ENCODE measurements at regions not wholly inside any gene's neighbourhood (a gene's known extent, or its start where the extent isn't known, plus 50 kb on each side); places are given as distances from the start of the nearest gene placed in this dataset.

GRCh38 chr21:15291621-15292266 is 226.9 kb upstream of the NRIP1 start:
- TF ChIP-seq CTCF (IDR thresholded peaks at IDR 0.05): no peak
- no peak for TF ChIP-seq POLR2A (IDR thresholded peaks at IDR 0.05)
- H3K36me3 ChIP-seq: no peaks in the 10 kb centered on the region
- ATAC-seq (no peak), DNase-seq (no peak)
- H3K4me3 ChIP-seq: no peak overlapping the region
- WGBS, 4 donors: 93 to 99% (median 96%) methylated on average over 4 of the region's 4 CpGs
- H3K27ac ChIP-seq: no peak overlapping the region
- H3K9me3 ChIP-seq: no peaks in the 10 kb centered on the region
- intact Hi-C loops (cut with DNase I): loop anchor here in 1 of 10 donors (10.0 kb wide), 1 partner anchor 217 kb away; no protein-coding TSS in a partner anchor
- H3K27me3 ChIP-seq: no peaks in the 10 kb centered on the region
- H3K4me1 ChIP-seq: no peaks in the 10 kb centered on the region

DNA sequence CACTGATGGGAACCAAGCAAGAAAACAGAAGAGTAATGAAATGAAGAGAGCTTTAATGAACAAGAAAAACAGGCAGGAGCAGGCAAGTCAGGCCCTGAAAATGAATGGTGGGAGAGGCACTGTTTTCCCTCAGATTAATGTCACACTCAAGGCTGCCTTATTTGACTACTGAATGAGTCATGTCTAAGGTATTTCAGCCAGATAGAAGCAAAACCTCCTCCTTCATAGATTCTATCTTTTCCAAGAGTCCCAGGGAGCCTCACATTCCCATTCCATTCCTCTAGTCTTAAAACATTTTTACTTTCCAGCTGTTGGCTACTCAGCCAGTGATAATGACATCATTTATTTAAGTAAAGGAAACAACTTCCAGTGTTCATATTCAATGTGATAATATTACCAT is 228.4 kb upstream of the NRIP1 start:
- Histone ChIP-seq H3K36me3 (no peaks in the 10 kb centered on the region), H3K4me3 (no peak overlapping the region), H3K9me3 (no peaks in the 10 kb centered on the region), H3K27ac (peak overlapping the region in 2 of 12 donors; percentile 6 to 39), H3K27me3 (no peaks in the 10 kb centered on the region), H3K4me1 (no peaks in the 10 kb centered on the region)
- TF ChIP-seq CTCF (IDR thresholded peaks at IDR 0.05): no peak
- no peak for TF ChIP-seq POLR2A (IDR thresholded peaks at IDR 0.05)
- ATAC-seq (peak; percentile 58 to 92 (median 73)), DNase-seq (no peak)
- intact Hi-C loops (cut with DNase I): loop anchor here in 1 of 10 donors (10.0 kb wide), 1 partner anchor 218 kb away; no protein-coding TSS in a partner anchor

GRCh38 chr21:15295875-15296274 is 231.1 kb upstream of the NRIP1 start:
- Histone ChIP-seq H3K36me3 (no peaks in the 10 kb centered on the region), H3K9me3 (no peaks in the 10 kb centered on the region), H3K4me3 (no peak overlapping the region), H3K27ac (no peak overlapping the region), H3K27me3 (no peaks in the 10 kb centered on the region), H3K4me1 (no peaks in the 10 kb centered on the region)
- TF ChIP-seq CTCF (IDR thresholded peaks at IDR 0.05) (no peak), POLR2A (IDR thresholded peaks at IDR 0.05) (no peak)
- WGBS, 4 donors: 79 to 94% (median 89%) methylated on average over 2 of the region's 2 CpGs
- no peak for DNase-seq
- intact Hi-C loops (cut with DNase I): loop anchor here in 1 of 10 donors (10.0 kb wide), 1 partner anchor 221 kb away; no protein-coding TSS in a partner anchor
- ATAC-seq: no peak

DNA sequence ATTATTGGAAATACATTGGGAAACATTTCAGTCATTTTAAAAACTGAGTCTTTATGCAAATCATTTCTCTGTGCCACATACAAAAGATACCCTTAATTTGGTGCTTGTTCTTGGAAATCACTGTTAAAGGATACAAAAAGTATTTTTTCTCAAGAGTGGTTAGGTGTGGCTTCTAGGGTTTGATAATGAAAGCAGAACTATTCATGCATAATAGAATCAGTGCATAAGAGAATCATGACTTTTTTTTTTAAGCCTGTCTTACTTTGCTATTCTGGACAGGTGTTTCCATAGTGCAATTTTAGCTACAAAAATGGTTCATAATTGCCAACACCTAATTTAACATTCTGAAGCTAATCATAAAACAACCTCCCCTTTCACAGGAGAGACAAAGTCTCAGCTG is 233.0 kb upstream of the NRIP1 start:
- no peaks in the 10 kb centered on the region for H3K27me3 ChIP-seq
- TF ChIP-seq CTCF (IDR thresholded peaks at IDR 0.05) (no peak), POLR2A (IDR thresholded peaks at IDR 0.05) (no peak)
- H3K9me3 ChIP-seq: no peaks in the 10 kb centered on the region
- no peaks in the 10 kb centered on the region for H3K36me3 ChIP-seq
- no peak overlapping the region for H3K4me3 ChIP-seq
- no peak for ATAC-seq
- no peak for DNase-seq
- H3K27ac ChIP-seq: no peak overlapping the region
- H3K4me1 ChIP-seq: no peaks in the 10 kb centered on the region
- intact Hi-C loops (cut with DNase I): loop anchor here in 1 of 10 donors (10.0 kb wide), 1 partner anchor 223 kb away; no protein-coding TSS in a partner anchor

Measured in heart left ventricle (tissue), 16 donors.